H1 (cell line): ENCODE measurements at regions not wholly inside any gene's neighbourhood (a gene's known extent, or its start where the extent isn't known, plus 50 kb on each side); places are given as distances from the start of the nearest gene placed in this dataset.

Experiments used
- CTCF ChIA-PET: fragments of 300-600 bp; sonication (Branson Sonifier 250); formaldehyde crosslinking; loops from one replicate; lab custom pipeline; 2021; ENCODE audit not compliant: partially characterized antibody; lab: Charles Lee
- POLR2A ChIA-PET: fragments of 300-600 bp; sonication (Branson Sonifier 250); formaldehyde crosslinking; loops from one replicate; lab custom pipeline; 2021; ENCODE audit warnings: inconsistent platforms; ENCODE audit not compliant: partially characterized antibody; lab: Charles Lee
- DNase-seq, 2 experiments: peaks; one replicate each; pipeline versions ENCODE4 v3.0.0 to v3.0.0-alpha.2; 2010 to 2022; ENCODE audit warnings: low spot score in 2 of 2, low read depth in 1 of 2, mixed read lengths in 1 of 2
- FAIRE-seq: peaks from 2 replicates; lab custom pipeline; 2011; peaks lifted over from hg19 to GRCh38; lab: Jason Lieb, UNC
- H2AFZ ChIP-seq: 2 replicates; pipeline ENCODE4 v1.8.1; 2012; ENCODE audit warnings: low read length, inconsistent platforms
- H2AK5ac ChIP-seq: 2 replicates; pipeline ENCODE4 v1.6.1; 2013; ENCODE audit warnings: low read depth, low read length
- H2BK120ac ChIP-seq: replicated peaks from 2 replicates; pipeline ENCODE3; 2013; ENCODE audit warnings: low read depth, low read length, inconsistent platforms
- H2BK12ac ChIP-seq: 2 replicates; pipeline ENCODE4 v1.6.1; 2013; ENCODE audit warnings: low read depth, low read length
- H2BK15ac ChIP-seq: 2 replicates; pipeline ENCODE4 v1.6.1; 2013; ENCODE audit warnings: low read length
- H2BK20ac ChIP-seq: 2 replicates; pipeline ENCODE4 v1.6.1; 2013; ENCODE audit warnings: low read length
- H2BK5ac ChIP-seq: 2 replicates; pipeline ENCODE4 v1.6.1; 2013; ENCODE audit warnings: low read depth, low read length
- H3K14ac ChIP-seq: 2 replicates; pipeline ENCODE4 v1.6.1; 2013; ENCODE audit warnings: inconsistent platforms; ENCODE audit not compliant: insufficient read length
- H3K18ac ChIP-seq: 2 replicates; pipeline ENCODE4 v1.6.1; 2013; ENCODE audit warnings: low read length; ENCODE audit errors: extremely low read depth
- H3K23ac ChIP-seq: 2 replicates; pipeline ENCODE4 v1.6.1; 2013; ENCODE audit warnings: inconsistent platforms; ENCODE audit not compliant: insufficient read length
- H3K23me2 ChIP-seq: 2 replicates; pipeline ENCODE4 v1.6.1; 2013; ENCODE audit warnings: low read depth, low read length
- H3K27ac ChIP-seq: 2 replicates; pipeline ENCODE4 v1.6.1; 2011; ENCODE audit warnings: low read depth, low read length, inconsistent platforms
- H3K27me3 ChIP-seq, 4 experiments: replicated peaks in 1 of 4; 1 replicate in 1 of 4; 2 replicates in 3 of 4; pipeline versions ENCODE4 v1.6.1 to v1.8.1; 2011 to 2013; ENCODE audit warnings: low read length in 3 of 4, mild to moderate bottlenecking in 3 of 4, inconsistent platforms in 2 of 4, mixed read lengths in 2 of 4, moderate library complexity in 1 of 4; ENCODE audit not compliant: control insufficient read depth in 3 of 4, insufficient read depth in 3 of 4; ENCODE audit errors: extremely low read depth in 1 of 4
- H3K36me3 ChIP-seq, 4 experiments: 2 replicates each; pipeline versions ENCODE4 v1.6.1 to v1.8.1; 2011 to 2013; ENCODE audit warnings: mild to moderate bottlenecking in 4 of 4, low read length in 3 of 4, moderate library complexity in 2 of 4, control low read depth in 1 of 4, inconsistent platforms in 1 of 4; ENCODE audit not compliant: insufficient read depth in 4 of 4, control insufficient read depth in 2 of 4
- H3K4ac ChIP-seq: replicated peaks from 2 replicates; pipeline ENCODE3; 2013; ENCODE audit warnings: low read length, low read depth, mixed read lengths, inconsistent platforms; ENCODE audit not compliant: insufficient read length
- H3K4me1 ChIP-seq, 4 experiments: replicated peaks in 1 of 4; 1 replicate in 1 of 4; 2 replicates in 3 of 4; pipeline versions ENCODE4 v1.6.1 to v1.8.1; 2011 to 2013; ENCODE audit warnings: low read length in 3 of 4, inconsistent platforms in 2 of 4, mixed read lengths in 1 of 4; ENCODE audit not compliant: insufficient read depth in 4 of 4, control insufficient read depth in 3 of 4
- H3K4me2 ChIP-seq, 2 experiments: 2 replicates each; pipeline versions ENCODE4 v1.6.1 to v1.8.1; 2011 to 2013; ENCODE audit warnings: low read depth in 2 of 2, low read length in 2 of 2, control low read depth in 1 of 2, inconsistent platforms in 1 of 2, mild to moderate bottlenecking in 1 of 2; ENCODE audit not compliant: insufficient read depth in 1 of 2
- H3K4me3 ChIP-seq, 4 experiments: fragments of 200-600, 300-600 bp in 1 of 4; sonication (generic), shearing (Covaris generic), sonication (Bioruptor Twin) in 1 of 4; 2 replicates each; pipeline versions ENCODE4 v1.5.1 to v1.8.1; 2011 to 2016; ENCODE audit warnings: low read length in 4 of 4, low read depth in 3 of 4, control low read depth in 2 of 4, inconsistent platforms in 2 of 4, mild to moderate bottlenecking in 2 of 4, mixed read lengths in 1 of 4, moderate library complexity in 1 of 4; ENCODE audit not compliant: insufficient read depth in 2 of 4; ENCODE audit errors: extremely low read depth in 1 of 4
- H3K56ac ChIP-seq: replicated peaks from 2 replicates; pipeline ENCODE3; 2013; ENCODE audit warnings: low read depth, mild to moderate bottlenecking, mixed read lengths, low read length, inconsistent platforms; ENCODE audit not compliant: insufficient read length
- H3K79me1 ChIP-seq: 2 replicates; pipeline ENCODE4 v1.6.1; 2013; ENCODE audit warnings: low read depth, low read length, control low read depth
- H3K79me2 ChIP-seq, 2 experiments: 2 replicates each; pipeline versions ENCODE4 v1.6.1 to v1.8.1; 2012 to 2013; ENCODE audit warnings: low read length in 2 of 2, mild to moderate bottlenecking in 2 of 2, inconsistent platforms in 1 of 2; ENCODE audit not compliant: insufficient read depth in 2 of 2, control insufficient read depth in 1 of 2
- H3K9ac ChIP-seq, 4 experiments: replicated peaks in 1 of 4; 1 replicate in 1 of 4; 2 replicates in 3 of 4; pipeline versions ENCODE4 v1.6.1 to v1.8.1; 2011 to 2013; ENCODE audit warnings: low read depth in 3 of 4, low read length in 3 of 4, control low read depth in 2 of 4, mild to moderate bottlenecking in 2 of 4, moderate library complexity in 2 of 4, inconsistent platforms in 1 of 4; ENCODE audit errors: extremely low read depth in 1 of 4
- H3K9me3 ChIP-seq, 2 experiments: 2 replicates each; pipeline versions ENCODE4 v1.6.1 to v1.8.1; 2012 to 2013; ENCODE audit warnings: mild to moderate bottlenecking in 2 of 2, moderate library complexity in 2 of 2, control low read depth in 1 of 2, inconsistent platforms in 1 of 2, low read depth in 1 of 2, low read length in 1 of 2, mixed read lengths in 1 of 2; ENCODE audit not compliant: insufficient read depth in 2 of 2
- H4K20me1 ChIP-seq, 2 experiments: replicated peaks in 1 of 2; 2 replicates each; pipeline versions ENCODE3 to v1.8.1; 2011 to 2013; ENCODE audit warnings: inconsistent platforms in 2 of 2, low read length in 2 of 2, mild to moderate bottlenecking in 1 of 2; ENCODE audit not compliant: insufficient read depth in 2 of 2, control insufficient read depth in 1 of 2
- H4K5ac ChIP-seq: 2 replicates; pipeline ENCODE4 v1.6.1; 2013; ENCODE audit warnings: low read length, low read depth, mixed read lengths, inconsistent platforms; ENCODE audit not compliant: insufficient read length
- H4K8ac ChIP-seq: 2 replicates; pipeline ENCODE4 v1.8.0; 2013; ENCODE audit warnings: mild to moderate bottlenecking, moderate library complexity, low read length, inconsistent platforms; ENCODE audit not compliant: insufficient read depth; ENCODE audit errors: extremely low read depth
- H4K91ac ChIP-seq: replicated peaks from 2 replicates; pipeline ENCODE3; 2013; ENCODE audit warnings: low read length, mixed read lengths, inconsistent platforms; ENCODE audit not compliant: insufficient read length
- RNF2 ChIP-seq: fragments of 200-900, 300-1000 bp; sonication (generic); IDR thresholded peaks from 2 replicates; pipeline ENCODE4 v1.7.1; 2016; ENCODE audit warnings: borderline replicate concordance, low read depth, mild to moderate bottlenecking, antibody characterized with exemption, low read length; ENCODE audit not compliant: poor library complexity, severe bottlenecking; ENCODE audit errors: missing control alignments
- SIN3A ChIP-seq, 2 experiments: IDR thresholded peaks in 1 of 2; conservative IDR thresholded peaks in 1 of 2; 2 replicates each; pipeline ENCODE4 v1.6.1; 2011 to 2012; ENCODE audit warnings: low read length in 2 of 2, improper control_type of control experiment in 1 of 2, low read depth in 1 of 2, mild to moderate bottlenecking in 1 of 2
- YY1 ChIP-seq: IDR thresholded peaks from 2 replicates; pipeline ENCODE4 v1.6.1; 2011; ENCODE audit warnings: low read depth, mild to moderate bottlenecking, low read length
- ZNF274 ChIP-seq: IDR thresholded peaks from 2 replicates; pipeline ENCODE4 v1.7.0; 2012; ENCODE audit warnings: low read length, borderline replicate concordance; ENCODE audit errors: extremely low read depth
- WGBS, 2 experiments: shearing (Covaris generic) in 1 of 2; methylation state at CpG; one replicate each; pipeline versions ENCODE4 v1.1.6 to v1.1.7; 2013 to 2015; ENCODE audit warnings: low lambda C conversion rate in 2 of 2, mixed read lengths in 2 of 2, inconsistent platforms in 1 of 2, low coverage in 1 of 2, missing lambda C conversion rate in 1 of 2; ENCODE audit not compliant: insufficient replicate concordance in 2 of 2, insufficient coverage in 1 of 2, insufficient read length in 1 of 2; ENCODE audit errors: extremely low coverage in 1 of 2, missing lambda C conversion rate in 1 of 2; 5-methylcytosine and 5-hydroxymethylcytosine counted together

GRCh38 chr12:94092516-94093241 is 55.7 kb upstream of the PLXNC1 start:
- Histone ChIP-seq H2AK5ac (no peak overlapping the region), H3K27ac (no peak overlapping the region), H2AFZ (no peak overlapping the region), H3K27me3 (no peaks in the 10 kb centered on the region), H3K4ac (no peak overlapping the region), H3K56ac (no peak overlapping the region), H3K79me1 (no peaks in the 10 kb centered on the region), H3K23ac (no peak overlapping the region), H3K79me2 (no peaks in the 10 kb centered on the region), H2BK15ac (no peak overlapping the region), H3K4me1 (no peaks in the 10 kb centered on the region), H4K5ac (no peak overlapping the region), H3K9me3 (no peaks in the 10 kb centered on the region), H3K36me3 (no peaks in the 10 kb centered on the region), H3K18ac (no peak overlapping the region), H3K14ac (no peak overlapping the region), H2BK120ac (no peak overlapping the region), H2BK5ac (no peak overlapping the region), H4K91ac (no peak overlapping the region), H3K23me2 (no peaks in the 10 kb centered on the region)
- DNase-seq = no peak
- CTCF ChIA-PET = interaction anchor here (0.9 to 7.4 kb wide), 5 partner anchors 9 to 325 kb away, joined by 3 to 59 read pairs (median 5); no protein-coding TSS in a partner anchor
- 85% methylated on average over 13 of the region's 13 CpGs; no CpG with 5 or more reads in 1 of the 2 experiments for WGBS, 2 experiments
- POLR2A ChIA-PET = no interaction called here
- FAIRE-seq = no peak
- TF ChIP-seq SIN3A (conservative IDR thresholded peaks at IDR 0.05 in 1 of 2, IDR thresholded peaks at IDR 0.05 in 1 of 2; ENCODE audit: low read depth in 1 of 2, low read length in 2 of 2) (no peak), ZNF274 (no peak), YY1 (no peak), RNF2 (no peak)
- TF ChIP-seq, all 59 proteins: peak for 0
- Histone ChIP-seq H2BK20ac (no peak overlapping the region), H3K4me2 (no peak overlapping the region), H4K8ac (no peak overlapping the region), H4K20me1 (no peaks in the 10 kb centered on the region), H2BK12ac (no peak overlapping the region), H3K4me3 (no peak overlapping the region), H3K9ac (no peak overlapping the region)
